ENCODE measurements at regions not wholly inside any gene's neighbourhood (a gene's known extent, or its start where the extent isn't known, plus 50 kb on each side); places are given as distances from the start of the nearest gene placed in this dataset.
"Not testable (repeated sequence)": the region's sequence is repeated elsewhere in the genome, so short reads cannot be mapped to it uniquely, and the experiment has no call there.

- no peak for DNase-seq (ENCODE audit: low spot score in 2 of 2)
- no peak for TF ChIP-seq CTCF (IDR thresholded peaks at IDR 0.05)
- TF ChIP-seq POLR2A (IDR thresholded peaks at IDR 0.05) = no peak
- intact Hi-C loops (cut with DNase I; ENCODE audit: low total_unique reads) = no loop called here
- 65 to 68% methylated on average over 3 of the region's 3 CpGs for WGBS, 2 donors
- no peak overlapping the region for H3K4me3 ChIP-seq (ENCODE audit: low read depth, poor library complexity, severe bottlenecking)
These were observed 278.8 kb downstream of the AMY1C start for GRCh38 chr1:104028416-104029035.

- intact Hi-C loops (cut with DNase I; ENCODE audit: low total_unique reads) = no loop called here
- no peak overlapping the region for H3K4me3 ChIP-seq (ENCODE audit: low read depth, poor library complexity, severe bottlenecking)
- DNase-seq (ENCODE audit: low spot score in 2 of 2) = no peak
- TF ChIP-seq POLR2A (IDR thresholded peaks at IDR 0.05) (no peak), CTCF (IDR thresholded peaks at IDR 0.05) (no peak)
- 86 to 87% methylated on average over 1 of the region's 1 CpG for WGBS, 2 donors
These were observed 279.8 kb downstream of the AMY1C start for GRCh38 chr1:104029456-104029970.

- 67% methylated on average over 7 of the region's 8 CpGs for WGBS, 2 donors
- H3K4me3 ChIP-seq (ENCODE audit: low read depth, poor library complexity, severe bottlenecking) = no peak overlapping the region
- intact Hi-C loops (cut with DNase I; ENCODE audit: low total_unique reads) = no loop called here
- no peak for TF ChIP-seq CTCF (IDR thresholded peaks at IDR 0.05)
- TF ChIP-seq POLR2A (IDR thresholded peaks at IDR 0.05) = no peak
- DNase-seq (ENCODE audit: low spot score in 2 of 2) = no peak
These were observed 307.1 kb downstream of the AMY1C start for GRCh38 chr1:104056786-104057185.

DNA sequence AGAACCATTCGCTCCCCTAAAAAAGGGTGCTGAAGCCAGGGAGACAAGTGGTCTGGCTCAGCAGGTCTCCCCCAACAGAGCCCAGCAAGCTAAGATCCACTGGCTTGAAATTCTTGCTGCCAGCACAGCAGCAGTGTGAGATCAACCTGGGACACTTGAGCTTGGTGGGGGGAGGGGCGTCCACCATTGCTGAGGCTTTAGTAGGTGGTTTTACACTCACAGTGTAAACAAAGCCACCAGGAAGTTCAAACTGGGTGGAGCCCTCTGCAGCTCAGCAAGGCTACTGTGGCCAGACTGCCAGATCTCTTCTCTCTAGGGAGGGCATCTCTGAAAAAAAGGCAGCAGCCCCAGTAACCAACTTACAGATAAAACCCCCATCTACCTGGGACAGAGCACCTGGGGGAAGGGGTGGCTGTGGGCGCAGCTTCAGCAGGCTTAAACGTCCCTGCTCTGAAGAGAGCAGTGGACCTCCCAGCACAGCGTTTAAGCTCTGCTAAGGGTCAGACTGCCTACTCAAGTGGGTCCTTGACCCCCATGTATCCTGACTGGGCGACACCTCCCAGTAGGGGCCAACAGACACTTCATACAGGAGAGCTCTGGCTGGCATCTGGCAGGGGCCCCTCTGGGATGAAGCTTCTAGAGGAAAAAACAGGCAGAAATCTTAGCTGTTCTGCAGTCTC, 307.7 kb downstream of the AMY1C start:
- intact Hi-C loops (cut with DNase I; ENCODE audit: low total_unique reads); H3K4me3 ChIP-seq (ENCODE audit: low read depth, poor library complexity, severe bottlenecking); DNase-seq (ENCODE audit: low spot score in 2 of 2): not testable (repeated sequence)
- WGBS, 2 donors = 71 to 80% methylated on average over 5 to 6 of the region's 6 CpGs

GRCh38 chr1:104061637-104062036, 311.9 kb downstream of the AMY1C start:
- 85 to 94% methylated on average over 3 of the region's 3 CpGs for whole genome bisulfite sequencing, 2 donors
- DNase-seq (ENCODE audit: low spot score in 2 of 2); intact Hi-C loops (cut with DNase I; ENCODE audit: low total_unique reads); H3K4me3 ChIP-seq (ENCODE audit: low read depth, poor library complexity, severe bottlenecking): not testable (repeated sequence)

DNA sequence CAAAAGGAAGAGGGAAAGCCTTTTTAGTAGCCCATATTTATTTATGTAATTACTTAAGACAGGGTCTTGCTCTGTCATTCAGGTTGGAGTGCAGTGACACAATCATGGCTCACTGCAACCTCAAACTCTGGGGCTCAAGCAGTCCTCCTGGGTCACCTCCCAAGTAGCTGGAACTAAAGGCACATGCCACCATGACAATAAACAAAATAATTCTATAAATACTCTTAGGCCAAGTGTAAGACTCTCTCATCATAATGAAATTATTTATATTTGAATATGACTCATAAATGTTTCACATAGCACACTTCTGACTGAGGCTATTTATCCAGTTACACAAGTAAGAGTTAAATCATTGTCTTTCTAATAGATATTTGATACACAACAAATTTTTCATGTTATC, 314.7 kb downstream of the AMY1C start:
- no peak for DNase-seq (ENCODE audit: low spot score in 2 of 2)
- no peak for TF ChIP-seq POLR2A (IDR thresholded peaks at IDR 0.05)
- no peak for TF ChIP-seq CTCF (IDR thresholded peaks at IDR 0.05)
- intact Hi-C loops (cut with DNase I; ENCODE audit: low total_unique reads) = no loop called here
- no peak overlapping the region for H3K4me3 ChIP-seq (ENCODE audit: low read depth, poor library complexity, severe bottlenecking)
